ENCODE measurements at regions not wholly inside any gene's neighbourhood (a gene's known extent, or its start where the extent isn't known, plus 50 kb on each side); places are given as distances from the start of the nearest gene placed in this dataset.

DNA sequence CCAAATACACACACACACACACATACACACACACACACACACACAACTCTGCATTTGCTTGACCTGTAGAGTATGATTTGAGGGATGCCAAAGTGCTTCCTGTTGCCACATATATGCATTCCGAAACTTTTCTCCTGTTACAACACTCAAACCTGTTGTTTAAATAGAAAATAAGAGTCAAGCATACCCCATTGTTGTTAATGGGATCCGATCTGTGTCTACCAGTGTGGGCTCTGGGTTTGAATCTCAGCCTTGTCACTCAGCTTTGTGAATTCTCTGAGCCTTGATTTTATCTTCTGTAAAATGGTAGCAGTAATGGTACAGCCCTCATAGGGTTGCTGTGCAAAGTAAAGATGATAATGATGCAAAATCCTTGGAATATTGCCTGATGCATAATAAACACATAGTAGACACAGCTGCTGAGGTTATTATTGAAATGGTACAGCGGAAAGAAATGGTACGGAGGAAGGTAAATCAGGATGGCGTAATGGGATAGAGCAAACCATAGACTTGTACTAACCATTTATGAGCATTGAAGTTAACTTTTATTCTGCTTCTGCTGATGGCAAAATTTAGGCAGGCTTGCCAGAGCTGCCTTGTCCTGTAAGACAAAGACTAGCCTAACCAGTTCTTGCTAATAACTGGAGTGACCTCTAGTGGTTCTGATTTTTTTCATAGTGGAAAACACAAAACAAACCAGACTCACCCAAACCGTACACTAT, 113.5 kb upstream of the PHACTR1 start:
- H3K4me1 Mint-ChIP-seq, result peaks cover 10 to 16% of the 10 kb centered on the region in 2 donors
- H3K36me3 Mint-ChIP-seq, result no peaks in the 10 kb centered on the region
- H3K9me3 Mint-ChIP-seq, result no peaks in the 10 kb centered on the region
- DNase-seq (no peak), ATAC-seq (replicated peaks) (peak in 1 of 2 donors; percentile 62)
- peaks cover 6 to 11% of the 10 kb centered on the region in 2 donors for H3K27me3 Mint-ChIP-seq
- no peak overlapping the region for H3K27ac Mint-ChIP-seq
- no peak overlapping the region for H3K4me3 Mint-ChIP-seq

DNA sequence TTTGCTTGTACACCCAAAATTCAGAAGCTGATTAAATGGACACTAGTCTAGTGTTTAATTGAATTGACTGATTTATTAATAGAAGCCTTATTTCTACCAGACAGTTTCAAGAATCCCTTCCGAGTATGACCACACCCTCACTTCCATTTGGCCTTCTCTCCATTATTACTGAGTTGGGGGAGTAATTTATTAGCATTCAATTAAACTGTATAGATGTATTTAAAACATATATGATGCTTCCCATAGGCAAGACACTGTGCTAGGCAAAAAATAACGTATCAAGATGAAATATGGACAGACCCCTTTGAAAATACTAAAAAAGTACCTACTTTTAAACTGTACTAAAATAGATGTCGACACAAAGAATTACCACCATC, 112.9 kb upstream of the PHACTR1 start:
- peaks cover 6 to 11% of the 10 kb centered on the region in 2 donors for H3K27me3 Mint-ChIP-seq
- ATAC-seq (replicated peaks), result no peak
- no peak for DNase-seq
- H3K9me3 Mint-ChIP-seq, result no peaks in the 10 kb centered on the region
- no peak overlapping the region for H3K4me3 Mint-ChIP-seq
- no peak overlapping the region for H3K27ac Mint-ChIP-seq
- H3K4me1 Mint-ChIP-seq, result peaks cover 11 to 22% of the 10 kb centered on the region in 2 donors
- H3K36me3 Mint-ChIP-seq, result no peaks in the 10 kb centered on the region

DNA sequence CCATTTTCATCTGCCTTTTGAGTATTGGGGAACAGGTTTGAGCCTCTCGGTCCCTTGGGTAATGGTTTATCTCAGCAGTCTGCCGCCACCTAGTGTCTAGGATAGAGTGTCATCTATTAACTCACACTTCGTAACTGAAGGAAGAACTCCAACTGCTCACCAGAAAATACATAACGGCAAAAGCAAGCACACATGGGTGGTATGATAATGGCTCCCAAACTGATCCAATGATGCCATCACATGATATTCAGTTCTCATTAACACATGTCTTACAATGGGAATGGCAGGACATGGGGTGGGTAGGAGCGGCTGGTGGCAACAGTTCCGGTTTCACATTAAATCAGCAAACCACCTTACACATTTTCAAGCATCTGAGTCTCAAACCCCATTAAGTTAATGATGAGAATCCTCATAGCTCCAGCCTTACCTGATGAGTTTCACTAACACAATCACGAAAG, 110.7 kb upstream of the PHACTR1 start:
- peak; percentile 37 for DNase-seq
- Mint-ChIP-seq H3K27ac (no peak overlapping the region), H3K36me3 (no peaks in the 10 kb centered on the region), H3K9me3 (no peaks in the 10 kb centered on the region), H3K27me3 (no peaks in the 10 kb centered on the region), H3K4me1 (peaks cover 13 to 24% of the 10 kb centered on the region in 2 donors), H3K4me3 (peak overlapping the region; percentile 20 to 45)
- ATAC-seq (replicated peaks), result peak; percentile 86

DNA sequence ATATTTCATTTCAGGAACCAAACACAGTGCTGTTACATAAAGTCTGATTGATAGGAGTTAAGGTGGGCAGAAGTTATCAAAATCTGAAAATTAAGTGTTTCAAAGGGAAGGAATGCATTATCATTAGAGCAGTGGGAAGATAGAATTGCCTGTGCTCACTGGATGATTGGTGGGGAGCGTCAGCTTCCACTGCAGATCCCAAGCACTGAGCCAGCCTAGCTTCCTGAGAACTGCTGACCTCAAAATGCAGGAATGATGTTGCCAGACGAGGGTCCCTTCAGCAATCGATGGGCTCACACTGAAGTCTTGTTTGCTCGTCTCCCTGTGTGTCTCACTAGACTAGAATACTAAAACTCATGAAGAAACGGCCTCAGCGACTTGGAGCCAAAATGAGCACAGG, 110.0 kb upstream of the PHACTR1 start:
- no peaks in the 10 kb centered on the region for H3K36me3 Mint-ChIP-seq
- ATAC-seq (replicated peaks) (no peak), DNase-seq (no peak)
- no peak overlapping the region for H3K4me3 Mint-ChIP-seq
- H3K4me1 Mint-ChIP-seq, result peaks cover 13 to 22% of the 10 kb centered on the region in 2 donors
- H3K27ac Mint-ChIP-seq, result no peak overlapping the region
- H3K27me3 Mint-ChIP-seq, result peaks cover 0 to 4% of the 10 kb centered on the region in 2 donors
- no peaks in the 10 kb centered on the region for H3K9me3 Mint-ChIP-seq

DNA sequence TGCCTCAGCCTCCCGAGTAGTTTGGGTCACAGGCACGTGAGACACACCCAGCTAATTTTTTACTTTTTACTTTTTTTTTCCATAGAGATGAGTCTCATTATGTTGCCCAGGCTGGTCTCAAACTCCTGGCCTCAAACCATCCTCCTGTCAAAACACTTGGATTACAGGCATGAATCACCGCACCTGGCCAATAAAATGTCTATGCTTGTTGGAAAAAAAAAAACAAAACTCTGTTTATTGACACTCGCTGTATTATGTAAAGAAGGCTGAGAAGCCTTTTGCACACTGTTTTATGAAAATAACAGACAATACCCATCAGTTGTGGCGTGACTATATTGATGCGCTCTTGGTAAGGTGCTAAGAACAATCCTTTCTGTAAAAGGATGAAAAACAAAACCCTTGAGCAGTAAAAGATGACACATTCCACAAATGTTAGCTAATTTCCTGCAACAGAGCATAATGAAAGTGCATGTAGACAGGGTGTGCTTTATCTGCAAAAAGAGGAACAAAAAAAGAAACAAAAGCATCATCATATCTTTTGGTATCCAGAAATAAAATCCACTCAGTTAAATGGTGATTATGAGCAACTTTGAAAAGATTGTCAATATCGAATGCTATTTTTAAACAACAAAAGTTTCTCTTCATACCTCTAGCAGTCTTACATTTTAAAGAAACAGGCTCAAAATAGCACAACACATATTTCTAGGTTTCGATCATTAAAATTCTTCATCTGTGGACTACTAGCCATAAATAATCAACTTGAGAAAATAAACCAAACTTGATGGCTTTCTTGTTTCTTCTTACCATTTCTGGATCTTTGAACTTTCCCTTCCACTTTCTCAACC, 108.3 kb upstream of the PHACTR1 start:
- no peak overlapping the region for H3K27ac Mint-ChIP-seq
- peaks cover 0 to 4% of the 10 kb centered on the region in 2 donors for H3K27me3 Mint-ChIP-seq
- no peak overlapping the region for H3K4me3 Mint-ChIP-seq
- H3K9me3 Mint-ChIP-seq, result no peaks in the 10 kb centered on the region
- ATAC-seq (replicated peaks) (peak; percentile 70 to 87), DNase-seq (no peak)
- H3K36me3 Mint-ChIP-seq, result no peaks in the 10 kb centered on the region
- peaks cover 8 to 16% of the 10 kb centered on the region in 2 donors for H3K4me1 Mint-ChIP-seq

DNA sequence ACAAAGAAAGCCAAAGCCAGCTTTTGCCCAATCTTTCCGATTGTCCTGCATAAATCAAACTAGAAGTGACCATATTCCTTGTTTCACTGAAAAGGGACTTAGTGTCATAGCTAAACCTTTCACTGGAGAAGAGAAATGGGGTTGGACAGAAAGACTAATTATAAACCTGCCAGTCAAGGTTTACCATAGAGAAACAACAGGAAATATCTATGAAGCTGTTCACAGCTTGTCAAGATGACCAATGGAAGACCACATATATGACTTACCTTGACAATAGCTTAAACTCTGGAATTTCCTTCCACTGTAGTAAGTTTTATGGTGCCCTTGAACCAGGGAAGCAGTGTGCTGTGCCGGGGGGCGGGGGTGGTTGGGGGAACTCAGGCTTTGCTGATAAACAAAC, 107.7 kb upstream of the PHACTR1 start:
- Mint-ChIP-seq H3K4me1 (peaks cover 8 to 16% of the 10 kb centered on the region in 2 donors), H3K27me3 (peaks cover 0 to 4% of the 10 kb centered on the region in 2 donors), H3K36me3 (no peaks in the 10 kb centered on the region), H3K9me3 (no peaks in the 10 kb centered on the region), H3K27ac (no peak overlapping the region), H3K4me3 (no peak overlapping the region)
- DNase-seq (no peak), ATAC-seq (replicated peaks) (no peak)

DNA sequence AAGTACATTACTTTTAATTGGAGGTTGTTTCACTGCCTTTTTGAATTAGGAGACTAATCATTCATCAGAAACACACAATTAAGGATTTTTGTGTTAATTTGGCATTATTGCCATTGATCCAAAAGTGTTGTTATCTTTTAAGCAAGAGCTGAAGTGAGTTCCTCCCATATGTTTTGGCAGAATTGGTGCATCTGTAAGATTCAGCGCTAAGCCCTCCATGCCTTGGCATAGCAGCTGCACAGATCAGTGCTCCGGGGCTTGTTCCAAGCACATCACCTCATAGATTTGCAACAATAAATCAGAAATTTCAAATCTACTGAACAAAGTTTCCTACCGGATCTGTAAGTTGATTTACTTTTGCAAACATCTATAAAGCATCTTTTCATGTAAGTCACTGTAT, 106.8 kb upstream of the PHACTR1 start:
- peaks cover 8 to 16% of the 10 kb centered on the region in 2 donors for H3K4me1 Mint-ChIP-seq
- ATAC-seq (replicated peaks), result no peak
- H3K36me3 Mint-ChIP-seq, result no peaks in the 10 kb centered on the region
- H3K27ac Mint-ChIP-seq, result no peak overlapping the region
- DNase-seq, result no peak
- no peaks in the 10 kb centered on the region for H3K9me3 Mint-ChIP-seq
- peaks cover 0 to 4% of the 10 kb centered on the region in 2 donors for H3K27me3 Mint-ChIP-seq
- no peak overlapping the region for H3K4me3 Mint-ChIP-seq

DNA sequence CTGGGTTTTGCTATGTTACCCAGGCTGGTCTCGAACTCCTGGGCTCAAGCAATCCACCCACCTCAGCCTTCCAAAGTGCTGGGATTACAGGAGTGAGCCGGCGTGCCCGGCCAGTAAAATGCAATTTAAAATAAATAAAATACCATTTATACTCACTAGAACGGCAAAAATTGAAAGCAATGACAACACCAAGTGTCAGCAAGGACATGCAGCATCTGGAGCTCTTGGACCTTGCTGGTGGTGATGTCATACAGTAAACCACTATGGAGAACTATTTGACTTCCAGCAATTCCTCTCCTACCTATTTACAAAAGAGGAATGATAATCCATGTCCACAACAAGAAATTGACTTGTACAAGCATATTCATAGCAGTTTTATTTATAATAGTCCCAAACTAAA, 105.7 kb upstream of the PHACTR1 start:
- Mint-ChIP-seq H3K36me3 (no peaks in the 10 kb centered on the region), H3K27me3 (peaks cover 0 to 4% of the 10 kb centered on the region in 2 donors), H3K9me3 (no peaks in the 10 kb centered on the region), H3K4me1 (peaks cover 6 to 12% of the 10 kb centered on the region in 2 donors), H3K4me3 (no peak overlapping the region), H3K27ac (no peak overlapping the region)
- DNase-seq (no peak), ATAC-seq (replicated peaks) (no peak)

DNA sequence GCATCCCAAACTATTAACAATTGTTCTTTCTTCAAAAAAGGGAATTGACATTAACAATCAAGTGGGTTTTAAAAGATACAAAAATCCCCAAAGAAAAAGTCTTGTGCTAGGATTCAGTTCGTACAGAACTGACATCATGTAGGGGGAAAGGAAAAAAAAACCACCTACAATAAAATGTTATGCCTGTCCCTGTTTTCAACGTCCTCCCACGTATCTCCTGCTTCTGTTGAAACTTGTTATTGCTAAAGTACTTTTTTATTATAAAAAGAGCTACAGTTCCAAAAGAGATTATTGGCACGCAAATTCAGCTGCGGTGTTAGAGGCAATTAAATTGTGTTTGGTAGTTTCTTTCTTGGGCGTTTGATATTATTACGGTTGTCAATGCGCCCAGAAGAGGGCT, 102.8 kb upstream of the PHACTR1 start:
- Mint-ChIP-seq H3K4me1 (peaks cover under 1% of the 10 kb centered on the region in 2 donors), H3K9me3 (no peaks in the 10 kb centered on the region), H3K4me3 (no peak overlapping the region), H3K27ac (no peak overlapping the region), H3K27me3 (peaks cover 0 to 4% of the 10 kb centered on the region in 2 donors), H3K36me3 (no peaks in the 10 kb centered on the region)
- ATAC-seq (replicated peaks) (no peak), DNase-seq (no peak)

DNA sequence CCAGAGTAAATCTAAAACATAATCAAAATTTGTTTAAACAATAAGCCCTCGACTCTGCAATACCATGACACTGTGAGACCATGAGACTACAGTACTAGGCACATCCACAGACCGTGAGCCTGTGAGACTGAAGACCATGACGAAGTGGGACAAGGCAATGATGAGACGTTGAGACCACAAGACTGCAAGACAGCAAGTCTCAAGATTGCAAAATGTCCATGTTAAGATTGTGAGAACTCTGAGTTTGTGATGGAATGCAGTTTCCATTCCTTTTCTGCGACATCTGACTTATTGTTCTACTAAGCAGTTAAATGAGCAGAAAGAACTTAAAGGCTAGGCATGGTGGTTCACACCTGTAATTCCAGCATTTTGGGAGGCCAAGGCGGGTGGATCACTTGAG, 102.1 kb upstream of the PHACTR1 start:
- Mint-ChIP-seq H3K4me1 (no peaks in the 10 kb centered on the region), H3K27ac (no peak overlapping the region), H3K4me3 (no peak overlapping the region), H3K27me3 (peaks cover 0 to 4% of the 10 kb centered on the region in 2 donors), H3K9me3 (no peaks in the 10 kb centered on the region), H3K36me3 (no peaks in the 10 kb centered on the region)
- DNase-seq, result no peak
- ATAC-seq (replicated peaks), result no peak

DNA sequence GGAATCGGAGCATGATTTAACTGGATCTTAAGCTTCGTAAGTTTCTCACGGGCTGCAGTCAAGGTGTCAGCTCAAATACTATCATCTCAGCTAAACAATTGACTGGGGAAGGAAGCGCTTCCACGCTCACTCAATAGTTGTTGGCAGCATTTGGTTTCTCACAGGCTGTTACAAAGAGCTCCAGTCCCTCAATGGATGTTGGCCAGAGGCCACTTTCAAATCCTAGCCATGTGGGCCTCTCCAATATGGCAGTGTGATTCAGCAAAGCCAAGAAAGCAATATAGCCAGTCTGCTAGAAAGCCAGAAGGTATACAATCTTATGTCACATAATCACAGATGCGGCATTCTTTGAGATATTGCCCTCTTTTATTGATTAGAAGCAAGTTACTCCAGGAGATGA, 98.3 kb upstream of the PHACTR1 start:
- no peaks in the 10 kb centered on the region for H3K36me3 Mint-ChIP-seq
- no peaks in the 10 kb centered on the region for H3K27me3 Mint-ChIP-seq
- DNase-seq (no peak), ATAC-seq (replicated peaks) (no peak)
- H3K27ac Mint-ChIP-seq, result no peak overlapping the region
- no peak overlapping the region for H3K4me3 Mint-ChIP-seq
- peaks cover 3 to 20% of the 10 kb centered on the region in 2 donors for H3K4me1 Mint-ChIP-seq
- H3K9me3 Mint-ChIP-seq, result peaks cover 0 to 2% of the 10 kb centered on the region in 2 donors

DNA sequence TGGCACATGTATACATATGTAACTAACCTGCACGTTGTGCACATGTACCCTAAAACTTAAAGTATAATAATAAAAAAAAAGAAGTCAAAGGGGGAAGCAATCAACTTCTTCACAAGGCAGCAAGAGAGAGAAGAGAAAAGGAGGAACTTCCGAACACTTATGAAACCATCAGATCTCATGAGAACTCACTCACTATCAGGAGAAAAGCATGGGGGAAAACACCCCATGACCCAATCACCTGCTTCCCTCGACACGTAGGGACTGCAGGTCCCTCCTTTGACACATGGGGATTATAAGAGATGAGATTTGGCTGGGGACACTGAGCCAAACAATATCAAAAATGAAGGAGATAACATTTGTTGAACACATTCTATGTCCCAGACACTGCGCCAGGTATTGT, 94.8 kb upstream of the PHACTR1 start:
- peak overlapping the region; percentile 27 for H3K27ac Mint-ChIP-seq
- H3K27me3 Mint-ChIP-seq, result peaks cover 0 to 10% of the 10 kb centered on the region in 2 donors
- H3K9me3 Mint-ChIP-seq, result peaks cover 0 to 2% of the 10 kb centered on the region in 2 donors
- no peak overlapping the region for H3K4me3 Mint-ChIP-seq
- no peaks in the 10 kb centered on the region for H3K36me3 Mint-ChIP-seq
- DNase-seq (no peak), ATAC-seq (replicated peaks) (peak; percentile 69 to 78)
- peaks cover 3 to 20% of the 10 kb centered on the region in 2 donors for H3K4me1 Mint-ChIP-seq

DNA sequence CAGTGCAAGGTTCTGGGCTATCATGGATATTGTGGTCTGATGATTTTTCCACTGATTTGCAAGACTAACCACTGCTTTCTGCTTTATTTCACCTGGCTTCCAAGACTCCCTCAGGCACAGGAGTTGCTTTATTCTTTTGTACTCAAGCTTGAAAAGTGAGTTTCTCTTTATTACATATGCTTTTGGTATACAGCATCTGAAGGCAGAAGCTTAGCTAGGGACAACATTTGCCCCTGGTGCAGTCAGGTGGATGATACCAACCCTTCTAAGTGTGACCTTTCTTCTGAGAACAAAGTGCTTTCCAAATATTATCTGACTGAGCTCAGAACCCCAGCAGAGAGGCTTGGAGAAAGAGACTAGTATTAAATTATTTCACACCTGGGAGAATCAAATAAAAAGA, 94.0 kb upstream of the PHACTR1 start:
- H3K27ac Mint-ChIP-seq, result no peak overlapping the region
- no peak overlapping the region for H3K4me3 Mint-ChIP-seq
- H3K36me3 Mint-ChIP-seq, result no peaks in the 10 kb centered on the region
- ATAC-seq (replicated peaks), result no peak
- peaks cover 0 to 10% of the 10 kb centered on the region in 2 donors for H3K27me3 Mint-ChIP-seq
- peaks cover 3 to 20% of the 10 kb centered on the region in 2 donors for H3K4me1 Mint-ChIP-seq
- no peak for DNase-seq
- H3K9me3 Mint-ChIP-seq, result peaks cover 0 to 2% of the 10 kb centered on the region in 2 donors

DNA sequence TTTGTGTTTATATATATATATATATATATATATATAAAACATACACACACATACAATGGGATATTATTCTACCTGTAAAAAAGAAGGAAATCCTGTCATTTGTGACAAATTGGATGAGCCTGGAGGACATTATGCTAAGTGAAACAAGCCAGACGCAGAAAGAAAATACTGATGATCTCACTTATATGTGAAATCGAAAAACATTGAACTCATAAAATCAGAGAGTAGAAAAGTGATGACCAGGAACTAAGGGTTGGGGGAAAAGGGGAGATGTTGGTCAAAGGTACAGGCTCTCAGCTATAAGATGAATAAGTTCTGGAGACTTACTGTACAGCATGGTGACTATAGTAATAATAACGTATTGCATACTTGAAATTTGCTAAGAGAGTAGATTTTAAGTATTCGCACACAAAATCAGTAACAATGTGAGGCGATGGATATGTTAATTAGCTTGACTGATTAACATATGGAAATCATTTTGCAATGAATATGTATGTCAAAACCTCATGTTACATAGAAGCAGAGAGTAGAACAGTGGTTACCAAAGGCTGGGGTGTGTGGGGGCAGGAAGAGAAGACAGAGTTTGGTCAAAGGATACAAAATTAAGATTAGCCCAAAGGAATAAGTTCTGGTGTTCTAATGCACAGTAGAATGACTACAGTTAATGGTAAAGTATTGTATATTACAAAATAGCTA, 92.3 kb upstream of the PHACTR1 start:
- Mint-ChIP-seq H3K4me3 (no peak overlapping the region), H3K4me1 (peaks cover 3 to 20% of the 10 kb centered on the region in 2 donors), H3K27ac (no peak overlapping the region), H3K36me3 (no peaks in the 10 kb centered on the region), H3K27me3 (peaks cover 0 to 10% of the 10 kb centered on the region in 2 donors), H3K9me3 (peaks cover 0 to 2% of the 10 kb centered on the region in 2 donors)
- no peak for ATAC-seq (replicated peaks)
- no peak for DNase-seq

Measured in stimulated activated naive B cell treated with anti-CD40 and anti-IgM and Interleukin-4, amounts not matched to agents 10 μg/mL and 1 μg/mL and 100 μg/mL, for 72 hours (primary cell).